KG1 (cell line): ENCODE measurements at regions not wholly inside any gene's neighbourhood (a gene's known extent, or its start where the extent isn't known, plus 50 kb on each side); places are given as distances from the start of the nearest gene placed in this dataset.

Source experiments
- DNase-seq: peaks from one replicate; lab custom pipeline; 2025; lab: John Stamatoyannopoulos, UW

- no peak for DNase-seq
Measured at GRCh38 chr21:38930853-38931252, 125.1 kb downstream of the ETS2 start.

GRCh38 chr21:38930066-38930465 is 124.3 kb downstream of the ETS2 start:
- DNase-seq: no peak

GRCh38 chr21:38929652-38930051 is 123.9 kb downstream of the ETS2 start:
- no peak for DNase-seq

- DNase-seq: no peak
Measured at GRCh38 chr21:38929142-38929541, 123.4 kb downstream of the ETS2 start.

- no peak for DNase-seq
Measured at GRCh38 chr21:38927776-38928175, 122.0 kb downstream of the ETS2 start.

GRCh38 chr21:38925923-38926322 is 120.2 kb downstream of the ETS2 start:
- peak; percentile 3 for DNase-seq

GRCh38 chr21:38925478-38925877 is 119.7 kb downstream of the ETS2 start:
- DNase-seq: no peak

GRCh38 chr21:38924954-38925353 is 119.2 kb downstream of the ETS2 start:
- no peak for DNase-seq

GRCh38 chr21:38923429-38923828 is 117.7 kb downstream of the ETS2 start:
- DNase-seq: no peak

GRCh38 chr21:38922474-38923235 is 116.9 kb downstream of the ETS2 start:
- no peak for DNase-seq

GRCh38 chr21:38921511-38922251 is 116.0 kb downstream of the ETS2 start:
- DNase-seq: no peak

GRCh38 chr21:38920631-38921398 is 115.1 kb downstream of the ETS2 start:
- DNase-seq: no peak

- no peak for DNase-seq
Measured at GRCh38 chr21:38918607-38919346, 113.0 kb downstream of the ETS2 start.

- DNase-seq: no peak
Measured at GRCh38 chr21:38917043-38917774, 111.5 kb downstream of the ETS2 start.

GRCh38 chr21:38916214-38916964 is 110.7 kb downstream of the ETS2 start:
- no peak for DNase-seq

- no peak for DNase-seq
Measured at GRCh38 chr21:38915546-38915945, 109.8 kb downstream of the ETS2 start.

- DNase-seq: no peak
Measured at GRCh38 chr21:38914528-38915293, 109.0 kb downstream of the ETS2 start.

- no peak for DNase-seq
Measured at GRCh38 chr21:38913893-38914527, 108.3 kb downstream of the ETS2 start.
